GM18520 (cell line): ENCODE measurements at regions not wholly inside any gene's neighbourhood (a gene's known extent, or its start where the extent isn't known, plus 50 kb on each side); places are given as distances from the start of the nearest gene placed in this dataset.

Source experiments
- ATAC-seq: cut with Tn5 transposase; IDR thresholded peaks from one replicate; pipeline ENCODE4 v1.9.1; 2021; ENCODE audit not compliant: unreplicated experiment

- no peak for ATAC-seq
These were observed 270.6 kb downstream of the AEBP2 start for GRCh38 chr12:19709889-19710288.

- ATAC-seq, result no peak
These were observed 271.8 kb downstream of the AEBP2 start for GRCh38 chr12:19710811-19711793.

- ATAC-seq, result no peak
These were observed 272.7 kb downstream of the AEBP2 start for GRCh38 chr12:19712041-19712440.

GRCh38 chr12:19718401-19718800 is 279.1 kb downstream of the AEBP2 start:
- ATAC-seq, result no peak

- ATAC-seq, result no peak
These were observed 280.4 kb downstream of the AEBP2 start for GRCh38 chr12:19719672-19720071.

- no peak for ATAC-seq
These were observed 286.8 kb downstream of the AEBP2 start for GRCh38 chr12:19726122-19726521.

- no peak for ATAC-seq
These were observed 287.3 kb downstream of the AEBP2 start for GRCh38 chr12:19726592-19726991.

GRCh38 chr12:19737019-19737418 is 297.7 kb downstream of the AEBP2 start:
- ATAC-seq, result no peak

GRCh38 chr12:19739195-19739776 is 300.0 kb downstream of the AEBP2 start:
- no peak for ATAC-seq

GRCh38 chr12:19740472-19741131 is 301.3 kb downstream of the AEBP2 start:
- ATAC-seq, result no peak

GRCh38 chr12:19741132-19741489 is 301.8 kb downstream of the AEBP2 start:
- no peak for ATAC-seq

GRCh38 chr12:19744705-19745218 is 305.5 kb downstream of the AEBP2 start:
- no peak for ATAC-seq

- no peak for ATAC-seq
These were observed 307.2 kb downstream of the AEBP2 start for GRCh38 chr12:19746471-19746870.

- no peak for ATAC-seq
These were observed 310.7 kb downstream of the AEBP2 start for GRCh38 chr12:19749906-19750574.

- ATAC-seq, result no peak
These were observed 311.8 kb downstream of the AEBP2 start for GRCh38 chr12:19751078-19751477.

- no peak for ATAC-seq
These were observed 313.4 kb downstream of the AEBP2 start for GRCh38 chr12:19752712-19753111.

- no peak for ATAC-seq
These were observed 315.8 kb downstream of the AEBP2 start for GRCh38 chr12:19755136-19755535.

- no peak for ATAC-seq
These were observed 318.1 kb downstream of the AEBP2 start for GRCh38 chr12:19757317-19757877.

- ATAC-seq, result no peak
These were observed 319.9 kb downstream of the AEBP2 start for GRCh38 chr12:19759227-19759626.

GRCh38 chr12:19760611-19761010 is 321.3 kb downstream of the AEBP2 start:
- no peak for ATAC-seq

- no peak for ATAC-seq
These were observed 322.2 kb downstream of the AEBP2 start for GRCh38 chr12:19761463-19761862.
